HG03108 (cell line): ENCODE measurements at regions not wholly inside any gene's neighbourhood (a gene's known extent, or its start where the extent isn't known, plus 50 kb on each side); places are given as distances from the start of the nearest gene placed in this dataset.

Source experiments
- ATAC-seq: cut with Tn5 transposase; IDR thresholded peaks from one replicate; pipeline ENCODE4 v1.9.1; 2021; ENCODE audit warnings: moderate library complexity; ENCODE audit not compliant: unreplicated experiment

- no peak for ATAC-seq
Measured at GRCh38 chr5:107325866-107326265, 344.9 kb downstream of the EFNA5 start.

DNA sequence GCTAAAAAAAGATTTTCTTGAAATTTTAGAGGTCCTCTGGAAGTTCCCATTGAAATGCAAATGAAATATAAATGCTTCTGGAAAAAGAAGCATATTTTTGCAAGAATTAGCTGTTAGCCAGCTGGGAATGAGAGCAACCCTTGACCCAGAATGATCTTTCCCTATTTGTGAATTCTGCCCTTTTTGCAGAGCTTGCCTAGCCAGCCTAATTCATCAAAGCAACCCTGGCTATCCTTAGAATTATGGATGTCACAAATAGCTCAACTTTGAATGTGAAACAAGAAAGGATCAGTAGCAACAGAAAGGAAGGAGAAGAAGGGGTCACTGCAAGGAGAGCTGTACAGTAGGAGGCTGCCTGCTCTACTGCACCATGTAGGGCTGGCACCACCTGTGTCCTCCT, 345.9 kb downstream of the EFNA5 start:
- ATAC-seq: no peak

DNA sequence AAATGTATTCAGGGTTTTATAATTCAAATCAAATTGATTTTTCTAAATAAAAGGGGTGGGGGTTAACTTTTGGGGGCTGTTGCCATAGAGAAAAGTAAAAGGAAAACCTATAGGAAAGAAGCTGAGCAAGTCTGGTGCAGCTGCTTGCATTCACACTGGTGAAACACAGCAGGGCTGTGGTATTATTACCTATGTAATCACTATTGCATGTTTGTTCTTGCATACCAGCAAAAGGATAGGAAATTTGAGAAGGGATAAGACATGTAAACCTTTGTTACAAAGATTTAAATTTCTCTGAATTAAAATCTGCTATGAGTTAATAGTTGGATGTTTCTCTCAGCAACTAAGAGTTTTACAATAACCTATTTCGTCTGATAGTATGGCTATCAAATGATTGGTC, 346.7 kb downstream of the EFNA5 start:
- ATAC-seq: no peak

DNA sequence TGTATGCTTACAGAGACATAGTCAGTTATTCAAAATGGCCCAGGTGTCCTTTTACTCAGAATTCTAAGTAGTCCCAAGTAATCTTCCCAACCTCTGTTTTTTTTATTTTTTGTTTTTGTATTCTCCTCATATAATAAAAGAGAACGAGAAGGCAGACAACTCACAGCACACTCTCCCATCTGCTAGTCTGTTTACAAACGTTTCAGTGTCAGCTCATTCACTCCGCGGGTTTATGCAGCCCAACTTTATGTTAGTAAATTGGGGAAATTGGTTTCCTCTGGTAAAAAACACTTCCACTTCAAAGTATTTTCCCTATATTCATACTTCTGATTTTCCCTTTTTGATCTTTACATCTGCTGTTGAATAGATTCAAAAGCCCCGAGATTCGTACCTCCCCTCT, 347.2 kb downstream of the EFNA5 start:
- ATAC-seq: no peak

DNA sequence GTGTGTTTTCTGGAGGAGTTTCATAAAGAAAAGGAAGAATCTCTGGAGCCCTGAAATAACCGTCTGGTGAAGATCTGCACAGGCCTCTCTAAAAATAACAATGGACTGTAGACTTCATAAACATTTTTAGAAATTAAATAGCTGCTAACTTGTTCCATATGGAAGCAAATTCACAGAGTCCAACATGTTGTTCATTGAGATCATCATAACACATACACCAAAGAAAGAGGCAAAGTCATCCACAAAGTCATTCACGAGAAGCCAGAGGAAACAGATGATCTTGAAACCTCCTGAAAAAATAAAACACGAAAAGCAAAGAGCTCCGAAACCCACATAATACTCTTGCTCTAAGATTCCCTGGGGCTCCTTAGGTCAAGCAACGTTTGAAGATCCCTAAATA, 347.8 kb downstream of the EFNA5 start:
- ATAC-seq: no peak

DNA sequence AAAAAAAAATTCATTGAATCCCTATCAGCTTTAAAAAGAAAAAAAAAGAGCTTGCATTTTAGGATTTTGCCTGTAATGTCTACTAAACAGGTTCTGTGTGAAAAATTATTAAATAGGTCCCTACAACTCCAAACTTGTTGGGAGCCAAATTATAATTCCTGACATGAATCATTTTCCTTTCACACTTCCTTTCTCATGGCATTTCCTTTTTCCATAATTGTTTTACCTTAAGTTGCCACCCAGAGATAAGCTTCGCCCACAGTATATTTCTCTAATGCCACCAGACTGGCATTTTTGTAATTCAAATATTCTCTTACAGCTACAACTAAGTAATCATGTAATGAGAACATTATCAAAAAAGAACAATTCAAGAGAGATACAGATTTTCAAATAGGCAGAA, 348.8 kb downstream of the EFNA5 start:
- no peak for ATAC-seq

DNA sequence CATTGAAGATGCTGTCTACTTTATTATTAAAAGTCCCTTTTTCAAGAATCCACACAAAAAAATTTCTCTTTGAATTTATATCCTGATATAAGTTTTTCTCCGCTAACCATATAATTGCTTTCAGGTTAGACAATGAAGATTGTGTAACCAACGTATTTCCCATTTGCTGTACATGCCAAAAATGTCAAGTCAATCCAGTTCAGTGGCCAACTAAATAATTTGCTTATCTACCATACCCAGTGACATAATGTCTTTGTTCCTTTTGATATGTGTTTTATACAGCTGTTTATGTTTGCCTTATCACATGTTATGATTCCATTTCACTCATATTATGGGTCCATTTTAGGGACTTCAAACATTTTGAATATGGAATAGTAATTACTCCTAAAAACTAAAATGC, 349.9 kb downstream of the EFNA5 start:
- no peak for ATAC-seq

DNA sequence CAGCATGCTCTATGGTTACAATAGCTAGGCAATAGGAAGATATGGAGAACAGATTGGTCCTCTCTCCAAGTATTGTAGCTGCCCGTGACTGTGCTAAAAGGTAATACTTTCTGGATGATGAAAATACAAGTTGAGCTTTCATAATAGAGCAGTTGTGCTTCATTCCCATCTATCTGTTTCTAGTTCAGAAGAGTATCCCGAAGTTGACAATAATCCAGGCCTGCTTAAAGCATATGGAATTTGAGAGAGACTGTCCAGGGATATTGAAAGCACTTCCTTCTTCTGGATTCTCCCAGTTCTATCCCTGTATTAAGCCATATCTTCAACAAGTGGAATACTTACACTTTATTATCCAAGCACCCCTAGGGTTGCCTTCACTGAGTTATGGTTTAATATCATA, 350.4 kb downstream of the EFNA5 start:
- ATAC-seq: no peak

DNA sequence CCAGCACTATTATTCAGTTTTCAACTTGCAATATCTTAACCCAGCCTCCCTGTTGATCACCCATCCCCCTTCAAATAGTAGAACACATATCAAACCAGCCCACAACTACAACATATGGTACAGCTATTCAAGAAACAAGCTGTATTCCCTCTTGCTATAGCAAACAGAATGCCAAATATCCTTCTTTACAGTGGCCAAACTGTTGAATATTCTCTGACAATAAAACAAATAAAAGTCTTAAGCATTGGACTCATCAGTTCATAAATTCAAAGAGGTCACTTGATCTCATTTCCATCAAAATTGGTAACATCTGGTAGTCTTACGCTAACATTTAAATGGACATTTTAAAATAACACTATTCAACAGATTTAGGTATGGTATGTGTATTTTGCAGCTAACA, 350.8 kb downstream of the EFNA5 start:
- ATAC-seq: no peak

- ATAC-seq: no peak
Measured at GRCh38 chr5:107314330-107314729, 356.4 kb downstream of the EFNA5 start.

GRCh38 chr5:107313921-107314320, 356.8 kb downstream of the EFNA5 start:
- ATAC-seq: no peak

GRCh38 chr5:107313098-107313497, 357.6 kb downstream of the EFNA5 start:
- no peak for ATAC-seq

- no peak for ATAC-seq
Measured at GRCh38 chr5:107310181-107310580, 360.6 kb downstream of the EFNA5 start.

- ATAC-seq: no peak
Measured at GRCh38 chr5:107306594-107306993, 364.1 kb downstream of the EFNA5 start.

- ATAC-seq: no peak
Measured at GRCh38 chr5:107306002-107306401, 364.7 kb downstream of the EFNA5 start.

GRCh38 chr5:107304684-107305083, 366.1 kb downstream of the EFNA5 start:
- no peak for ATAC-seq

GRCh38 chr5:107303171-107303968, 367.4 kb downstream of the EFNA5 start:
- ATAC-seq: no peak

GRCh38 chr5:107302441-107302840, 368.3 kb downstream of the EFNA5 start:
- no peak for ATAC-seq

DNA sequence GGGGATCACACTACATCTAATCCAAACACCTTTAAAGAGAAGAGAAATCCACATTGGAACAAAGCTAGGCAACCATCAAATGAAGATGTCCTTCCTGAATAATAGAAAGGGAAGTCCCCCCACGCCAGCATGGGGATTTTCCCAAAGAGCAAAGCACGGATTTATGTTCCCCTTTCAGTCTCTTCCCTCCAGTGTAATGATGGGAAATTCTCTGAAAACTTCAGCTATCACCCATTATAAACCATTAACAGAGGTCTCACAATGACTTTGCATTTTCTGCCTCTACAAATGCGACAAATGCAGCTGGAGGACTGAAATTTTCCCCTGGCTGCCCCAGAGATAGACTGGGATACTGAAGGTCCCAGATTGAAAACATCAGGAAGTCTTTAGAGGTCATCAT, 368.7 kb downstream of the EFNA5 start:
- no peak for ATAC-seq

DNA sequence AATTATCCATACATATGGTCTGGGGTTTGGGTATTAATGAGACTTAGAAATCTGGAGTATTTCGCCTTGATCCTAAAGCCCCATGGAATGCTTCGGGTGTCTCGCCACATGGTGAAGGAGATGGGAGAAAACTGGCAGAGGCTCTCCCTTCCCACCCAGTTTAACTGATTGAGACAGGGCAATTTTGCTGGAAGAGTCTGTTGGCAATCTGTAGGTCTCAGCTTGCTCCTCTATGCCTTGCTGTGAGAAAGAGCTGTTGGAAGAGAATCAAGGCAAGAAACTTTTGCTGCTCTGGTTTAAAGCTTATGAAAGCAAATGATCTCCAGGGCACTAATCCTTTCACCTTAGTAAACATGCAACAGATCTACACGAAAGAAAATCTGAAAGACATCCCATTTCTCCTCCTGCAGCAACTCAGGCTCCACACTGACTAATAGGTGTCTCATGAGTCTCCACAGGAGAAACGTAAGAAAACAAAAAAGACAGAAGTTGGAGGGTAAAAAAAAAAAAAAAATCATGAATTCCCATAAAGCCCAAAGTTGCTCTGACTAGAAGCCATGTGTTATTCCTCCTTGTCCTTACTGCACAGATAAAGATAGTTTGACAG, 369.9 kb downstream of the EFNA5 start:
- no peak for ATAC-seq

- ATAC-seq: no peak
Measured at GRCh38 chr5:107296572-107296971, 374.2 kb downstream of the EFNA5 start.

- no peak for ATAC-seq
Measured at GRCh38 chr5:107295914-107296313, 374.8 kb downstream of the EFNA5 start.

GRCh38 chr5:107294669-107295068, 376.1 kb downstream of the EFNA5 start:
- ATAC-seq: no peak
